GM12891 (cell line): ENCODE measurements at regions not wholly inside any gene's neighbourhood (a gene's known extent, or its start where the extent isn't known, plus 50 kb on each side); places are given as distances from the start of the nearest gene placed in this dataset.

Experiments
- POLR2A ChIP-seq: IDR thresholded peaks from 2 replicates; pipeline ENCODE4 v1.6.1; 2011; ENCODE audit warnings: low read depth, low read length, control low read depth
- POLR2AphosphoS5 ChIP-seq: IDR thresholded peaks from 2 replicates; pipeline ENCODE4 v1.6.1; 2011; ENCODE audit warnings: low read depth, low read length, control low read depth
- SPI1 ChIP-seq: IDR thresholded peaks from 2 replicates; pipeline ENCODE4 v1.6.1; 2011; ENCODE audit warnings: low read depth, low read length, control low read depth
- TAF1 ChIP-seq: IDR thresholded peaks from 2 replicates; pipeline ENCODE4 v1.6.1; 2011; ENCODE audit warnings: low read depth, low read length, control low read depth

DNA sequence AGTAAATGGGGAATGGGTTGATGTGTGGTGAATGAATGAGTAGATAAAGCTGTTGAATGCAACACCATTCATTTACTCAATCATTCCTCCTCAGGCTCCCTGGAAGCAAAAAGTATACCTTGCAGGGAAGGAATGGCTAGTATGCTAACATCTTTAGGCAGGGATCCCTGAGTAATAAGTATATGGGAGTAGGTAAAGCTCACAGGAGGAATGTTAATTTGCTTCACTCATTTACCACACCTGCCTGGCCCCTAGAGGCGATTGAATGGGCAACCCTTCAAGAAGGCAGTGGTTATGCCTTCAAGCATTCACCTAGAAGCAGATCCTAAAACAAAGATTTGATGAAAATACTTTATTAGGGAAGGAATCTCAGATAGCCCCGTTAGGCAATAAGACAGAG is 208.7 kb upstream of the GADL1 start:
- TF ChIP-seq POLR2A: no peak
- TF ChIP-seq POLR2AphosphoS5: no peak
- TF ChIP-seq SPI1: no peak
- TF ChIP-seq TAF1: no peak
